ENCODE measurements at regions not wholly inside any gene's neighbourhood (a gene's known extent, or its start where the extent isn't known, plus 50 kb on each side); places are given as distances from the start of the nearest gene placed in this dataset.

DNA sequence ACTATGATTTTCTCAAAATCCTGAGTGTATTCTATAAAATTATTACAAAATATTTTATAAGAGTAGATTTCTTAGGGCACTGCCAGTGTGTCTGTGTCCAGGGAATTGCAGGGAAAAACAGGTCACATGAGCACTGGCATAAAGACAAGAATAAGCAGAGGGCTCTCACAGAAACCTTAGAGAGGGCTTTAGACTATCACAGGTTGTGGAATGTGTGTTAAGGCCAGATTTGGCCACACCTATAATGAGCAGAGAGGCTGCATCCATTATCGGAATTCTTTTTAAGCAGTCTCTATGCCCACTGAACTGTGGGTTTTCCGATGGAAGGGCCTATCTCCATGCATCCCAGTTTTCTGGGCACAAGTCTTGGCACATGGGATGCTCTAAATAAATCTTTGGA lies 90.2 kb downstream of the RTP4 start:
- TF ChIP-seq, protein P1, sequence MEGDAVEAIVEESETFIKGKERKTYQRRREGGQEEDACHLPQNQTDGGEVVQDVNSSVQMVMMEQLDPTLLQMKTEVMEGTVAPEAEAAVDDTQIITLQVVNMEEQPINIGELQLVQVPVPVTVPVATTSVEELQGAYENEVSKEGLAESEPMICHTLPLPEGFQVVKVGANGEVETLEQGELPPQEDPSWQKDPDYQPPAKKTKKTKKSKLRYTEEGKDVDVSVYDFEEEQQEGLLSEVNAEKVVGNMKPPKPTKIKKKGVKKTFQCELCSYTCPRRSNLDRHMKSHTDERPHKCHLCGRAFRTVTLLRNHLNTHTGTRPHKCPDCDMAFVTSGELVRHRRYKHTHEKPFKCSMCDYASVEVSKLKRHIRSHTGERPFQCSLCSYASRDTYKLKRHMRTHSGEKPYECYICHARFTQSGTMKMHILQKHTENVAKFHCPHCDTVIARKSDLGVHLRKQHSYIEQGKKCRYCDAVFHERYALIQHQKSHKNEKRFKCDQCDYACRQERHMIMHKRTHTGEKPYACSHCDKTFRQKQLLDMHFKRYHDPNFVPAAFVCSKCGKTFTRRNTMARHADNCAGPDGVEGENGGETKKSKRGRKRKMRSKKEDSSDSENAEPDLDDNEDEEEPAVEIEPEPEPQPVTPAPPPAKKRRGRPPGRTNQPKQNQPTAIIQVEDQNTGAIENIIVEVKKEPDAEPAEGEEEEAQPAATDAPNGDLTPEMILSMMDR (IDR thresholded peaks at IDR 0.05) = no peak
- TF ChIP-seq POLR2A (IDR thresholded peaks at IDR 0.05) = no peak

All from testis (tissue), 2 donors.